Femur (tissue), 1 donor: ENCODE measurements at regions not wholly inside any gene's neighbourhood (a gene's known extent, or its start where the extent isn't known, plus 50 kb on each side); places are given as distances from the start of the nearest gene placed in this dataset.
A peak's percentile ranks its signal among the peaks of the same experiment; 100 is the strongest.

Source experiments
- DNase-seq: peaks from one replicate; pipeline ENCODE4 v3.0.0-alpha.2; 2017

DNA sequence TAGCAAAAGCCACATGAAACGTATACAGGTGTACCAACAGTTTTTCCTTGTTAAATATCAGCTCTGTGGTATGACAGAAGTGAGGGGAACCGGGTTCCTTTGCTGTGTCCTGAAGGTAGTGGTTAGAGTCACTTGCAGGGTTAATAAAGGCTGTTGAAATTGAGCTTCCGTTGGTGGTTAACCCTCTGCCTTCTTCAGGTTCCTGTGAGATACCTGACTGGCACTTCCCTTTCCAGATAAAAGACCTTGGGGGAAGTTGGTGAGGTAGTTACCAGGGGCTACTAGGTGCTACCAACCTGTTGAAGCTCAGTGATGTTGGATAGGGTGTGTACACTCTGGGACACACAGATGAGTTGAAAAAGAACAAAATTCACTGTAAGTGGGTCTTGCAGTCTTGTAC is 384.1 kb downstream of the GATA3 start:
- DNase-seq = no peak

DNA sequence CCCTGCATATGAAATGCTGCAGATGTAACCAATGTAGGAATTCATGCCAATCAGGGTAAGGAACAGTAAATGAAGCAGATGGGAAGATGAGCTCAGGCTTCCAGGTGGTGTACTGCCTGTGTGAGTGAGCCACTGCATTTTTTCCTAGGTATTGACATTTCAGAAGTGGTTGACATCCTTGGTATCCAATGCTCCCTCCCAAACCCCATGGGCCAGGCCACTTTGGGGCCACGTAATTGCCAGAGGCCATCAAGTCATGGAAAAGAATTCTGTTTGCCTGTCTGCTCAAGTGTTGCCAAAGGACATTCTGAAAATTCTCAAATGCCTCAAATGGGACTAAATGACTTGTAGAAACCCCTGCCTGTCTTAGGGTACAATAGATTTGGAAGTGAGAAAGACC is 384.6 kb downstream of the GATA3 start:
- DNase-seq = no peak

DNA sequence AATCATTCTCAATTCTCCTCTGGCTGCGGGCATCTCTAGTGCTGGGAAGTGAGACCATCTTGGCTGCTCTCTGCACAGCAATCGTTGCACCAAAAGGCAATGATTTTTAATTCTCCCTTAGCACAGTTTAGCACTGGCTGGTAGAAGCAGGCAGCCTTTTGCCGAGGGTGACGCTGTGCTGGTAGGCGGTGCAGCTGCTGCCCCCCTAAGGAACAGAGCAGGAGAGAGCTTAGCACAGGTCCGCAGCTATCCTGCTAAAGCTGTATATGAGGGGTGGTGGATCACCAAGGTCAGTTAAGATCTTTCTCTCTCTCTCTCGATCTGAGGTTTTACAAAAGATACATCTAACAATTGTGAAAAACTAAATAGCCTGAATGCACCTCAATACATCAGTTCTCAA is 390.1 kb downstream of the GATA3 start:
- DNase-seq = no peak

- DNase-seq = no peak
Measured at GRCh38 chr10:8445353-8445752, 390.9 kb downstream of the GATA3 start.

DNA sequence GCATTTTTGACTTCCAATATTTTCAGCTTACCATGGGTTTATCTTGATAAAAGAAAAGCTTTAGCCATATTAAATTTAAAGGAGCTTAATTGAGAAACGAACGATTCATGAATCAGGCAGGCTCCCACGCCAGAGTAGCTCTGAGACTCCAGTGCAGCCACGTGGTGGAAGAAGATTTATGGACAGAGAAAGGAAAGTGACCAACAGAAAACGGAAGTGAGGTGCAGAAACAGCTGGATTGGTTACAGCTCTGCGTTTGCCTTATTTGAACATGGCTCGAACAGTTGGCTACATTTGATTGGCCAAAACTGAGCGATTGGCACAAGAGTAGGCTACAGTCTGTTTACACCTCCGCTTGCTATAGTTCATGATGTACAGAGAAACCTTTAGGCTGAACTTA is 395.4 kb downstream of the GATA3 start:
- no peak for DNase-seq

GRCh38 chr10:8453587-8453986 is 399.1 kb downstream of the GATA3 start:
- peak; percentile 47 for DNase-seq

GRCh38 chr10:8454357-8454756 is 399.9 kb downstream of the GATA3 start:
- no peak for DNase-seq

DNA sequence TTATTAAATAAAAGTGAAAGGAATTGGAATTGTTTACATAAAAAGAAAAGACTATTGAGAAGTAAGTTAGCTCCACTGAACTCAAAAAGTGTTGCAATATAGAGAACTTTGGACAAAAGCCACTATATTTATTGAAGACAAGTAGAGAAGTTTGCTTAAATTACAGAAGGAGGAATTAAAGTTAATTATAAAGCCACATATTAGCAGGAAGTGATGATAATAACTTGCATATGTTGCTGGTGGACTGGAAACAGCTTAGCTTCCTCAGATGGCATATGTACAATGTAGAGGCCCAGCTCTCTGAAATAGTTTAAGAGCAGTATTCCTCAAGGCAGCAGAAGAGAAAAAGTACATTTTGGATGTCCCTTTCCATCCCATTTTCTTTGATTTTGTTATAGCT is 400.7 kb downstream of the GATA3 start:
- DNase-seq = no peak

DNA sequence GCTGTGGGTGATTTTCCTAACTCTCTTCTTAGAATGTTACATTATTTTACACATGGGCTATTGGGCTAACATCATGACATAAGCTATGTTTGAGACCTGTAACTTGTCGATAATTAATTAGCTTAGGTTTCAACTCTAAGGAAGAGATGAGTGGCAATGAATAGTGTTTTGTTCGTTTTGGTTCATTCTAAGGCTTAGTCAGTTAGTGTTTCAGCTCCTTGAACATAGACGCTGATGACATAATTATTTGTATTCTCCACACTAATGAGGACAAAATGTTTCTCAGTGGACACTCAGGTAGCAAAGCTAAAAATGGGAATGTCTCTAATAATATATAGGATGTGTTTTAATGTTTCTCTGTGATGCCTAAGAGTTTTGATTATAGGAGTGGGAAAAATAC is 401.9 kb downstream of the GATA3 start:
- DNase-seq = no peak

DNA sequence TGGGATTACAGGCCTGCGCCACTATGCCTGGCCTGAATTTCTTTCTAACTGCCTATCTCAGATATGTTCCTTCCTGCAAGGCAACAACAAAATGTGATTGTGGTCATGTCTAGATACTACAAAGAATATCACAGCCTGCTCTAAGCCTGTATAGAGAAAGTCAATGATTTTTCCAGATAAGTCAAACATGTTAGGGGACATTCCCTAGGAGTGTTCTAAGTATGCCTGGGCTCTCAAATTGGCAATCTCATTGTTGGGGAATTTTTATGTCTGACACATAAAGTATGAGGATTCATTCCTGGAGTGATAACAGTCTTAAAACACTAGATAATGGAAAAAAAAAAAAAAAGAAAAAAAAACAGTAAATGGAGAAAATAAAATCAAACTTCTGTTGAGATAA is 406.1 kb downstream of the GATA3 start:
- DNase-seq = no peak

DNA sequence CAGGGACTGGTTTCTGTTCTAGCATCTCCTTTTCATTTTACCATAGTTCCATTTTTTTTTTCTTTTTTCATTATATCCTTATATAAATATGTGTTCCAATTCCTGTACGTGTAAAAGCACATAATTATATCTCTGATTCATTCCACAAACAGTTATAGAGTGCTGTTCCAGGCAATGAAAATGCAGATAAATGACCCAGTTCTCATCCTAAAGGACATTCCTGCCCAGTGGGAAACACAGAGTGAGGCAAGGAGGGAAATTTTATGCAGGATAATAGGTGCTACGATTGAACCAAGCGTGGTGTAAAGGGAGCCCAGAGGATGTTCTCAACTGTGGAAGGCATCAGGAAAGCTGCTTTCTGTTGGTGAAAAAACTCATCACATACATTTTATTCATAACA is 408.1 kb downstream of the GATA3 start:
- no peak for DNase-seq

GRCh38 chr10:8463853-8464252 is 409.4 kb downstream of the GATA3 start:
- no peak for DNase-seq

- DNase-seq = no peak
Measured at GRCh38 chr10:8468477-8468876, 414.0 kb downstream of the GATA3 start.

- no peak for DNase-seq
Measured at GRCh38 chr10:8473205-8473604, 418.7 kb downstream of the GATA3 start.

DNA sequence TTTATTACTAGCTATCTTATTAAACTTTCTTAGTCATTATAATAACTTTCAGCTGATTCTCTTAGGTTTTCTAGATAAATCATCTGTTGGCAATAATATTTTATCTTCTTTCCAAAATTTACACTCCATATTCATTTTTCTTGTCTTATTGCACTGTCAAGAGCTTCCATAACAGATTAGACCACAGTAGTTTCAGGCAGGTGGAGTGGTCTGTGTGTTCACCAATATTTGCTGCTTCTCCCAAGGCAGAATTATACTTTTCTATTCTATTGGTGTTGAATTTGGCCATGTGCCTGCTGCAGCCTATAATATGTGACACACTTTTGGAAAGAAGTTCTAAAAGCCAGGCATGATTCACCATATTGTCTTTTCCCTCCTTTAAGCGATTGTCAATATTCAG is 422.8 kb downstream of the GATA3 start:
- no peak for DNase-seq

- DNase-seq = no peak
Measured at GRCh38 chr10:8481718-8482504, 427.4 kb downstream of the GATA3 start.

DNA sequence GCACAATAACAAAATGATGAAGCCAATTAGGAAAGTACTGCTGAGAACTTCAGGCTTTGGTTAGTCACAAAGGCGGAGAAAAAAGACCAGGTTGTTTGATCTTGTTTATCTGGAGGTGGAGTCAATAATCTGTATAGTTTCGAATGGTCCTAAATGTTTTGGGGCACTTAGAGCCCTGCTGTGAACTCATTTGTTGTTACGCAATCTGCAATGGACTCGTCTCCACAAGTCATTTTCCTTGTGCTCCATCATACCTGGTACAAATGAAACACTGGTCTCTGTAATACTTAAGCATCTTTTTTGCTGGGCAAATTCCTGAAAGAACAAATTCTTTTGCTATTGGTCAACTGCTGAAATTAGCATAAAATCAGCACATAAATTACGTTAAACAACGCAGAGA is 430.5 kb downstream of the GATA3 start:
- DNase-seq = no peak

DNA sequence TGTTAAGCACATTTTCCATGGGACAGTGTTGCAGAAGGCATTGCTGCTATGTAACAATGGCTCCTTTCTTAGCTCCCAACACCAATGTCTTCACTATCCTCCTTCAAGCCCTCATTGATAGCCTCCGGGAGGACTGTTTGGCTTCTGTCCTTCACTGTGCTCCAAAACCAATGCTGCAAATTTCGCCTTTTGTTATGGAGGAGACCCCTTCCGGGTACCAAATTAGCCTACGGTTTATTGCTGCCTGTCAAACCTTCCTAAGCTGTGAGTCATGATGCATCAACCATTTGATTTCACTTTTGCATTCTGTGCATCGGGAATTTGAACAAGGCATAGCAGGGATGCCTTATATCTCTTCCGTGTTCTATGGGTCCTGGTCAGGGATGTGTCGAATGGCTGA is 432.9 kb downstream of the GATA3 start:
- DNase-seq = no peak

DNA sequence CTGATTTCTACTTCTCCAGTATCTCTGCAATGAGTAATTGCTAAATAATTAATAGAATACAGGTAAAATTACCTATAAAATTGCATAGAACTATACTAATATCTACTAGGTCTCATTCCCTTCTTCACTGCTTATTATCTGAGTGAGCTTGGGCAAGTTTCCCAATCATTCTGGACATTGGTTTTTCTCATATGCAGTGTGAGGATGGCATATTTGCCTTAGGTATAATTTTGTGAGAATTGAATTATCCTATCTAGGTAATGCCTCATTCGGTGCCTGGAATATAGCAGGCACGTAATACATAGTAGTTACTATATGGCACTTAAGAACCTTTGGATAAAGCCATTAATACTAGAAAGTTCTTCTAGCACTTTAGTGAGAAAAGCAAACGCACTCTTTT is 434.7 kb downstream of the GATA3 start:
- no peak for DNase-seq

GRCh38 chr10:8489823-8490222 is 435.3 kb downstream of the GATA3 start:
- DNase-seq = no peak

- no peak for DNase-seq
Measured at GRCh38 chr10:8498290-8498689, 443.8 kb downstream of the GATA3 start.

- no peak for DNase-seq
Measured at GRCh38 chr10:8498881-8499280, 444.4 kb downstream of the GATA3 start.

DNA sequence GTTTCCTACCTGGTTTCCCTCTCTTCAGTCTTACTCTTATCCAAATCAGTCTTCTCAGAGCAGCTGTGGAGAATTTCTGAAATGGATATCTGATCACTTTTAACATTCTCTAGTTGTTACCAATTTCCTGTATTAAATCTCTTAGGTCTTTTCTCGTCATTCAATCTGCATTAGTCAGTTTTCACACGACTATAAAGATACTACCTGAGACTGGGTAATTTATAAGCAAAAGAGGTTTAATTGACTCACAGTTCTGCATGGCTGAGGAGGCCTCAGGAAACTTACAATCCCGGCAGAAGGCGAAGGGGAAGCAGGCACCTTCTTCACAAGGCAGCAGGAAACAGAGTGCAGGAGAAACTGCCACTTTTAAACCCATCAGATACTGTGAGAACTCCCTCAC is 444.8 kb downstream of the GATA3 start:
- no peak for DNase-seq

DNA sequence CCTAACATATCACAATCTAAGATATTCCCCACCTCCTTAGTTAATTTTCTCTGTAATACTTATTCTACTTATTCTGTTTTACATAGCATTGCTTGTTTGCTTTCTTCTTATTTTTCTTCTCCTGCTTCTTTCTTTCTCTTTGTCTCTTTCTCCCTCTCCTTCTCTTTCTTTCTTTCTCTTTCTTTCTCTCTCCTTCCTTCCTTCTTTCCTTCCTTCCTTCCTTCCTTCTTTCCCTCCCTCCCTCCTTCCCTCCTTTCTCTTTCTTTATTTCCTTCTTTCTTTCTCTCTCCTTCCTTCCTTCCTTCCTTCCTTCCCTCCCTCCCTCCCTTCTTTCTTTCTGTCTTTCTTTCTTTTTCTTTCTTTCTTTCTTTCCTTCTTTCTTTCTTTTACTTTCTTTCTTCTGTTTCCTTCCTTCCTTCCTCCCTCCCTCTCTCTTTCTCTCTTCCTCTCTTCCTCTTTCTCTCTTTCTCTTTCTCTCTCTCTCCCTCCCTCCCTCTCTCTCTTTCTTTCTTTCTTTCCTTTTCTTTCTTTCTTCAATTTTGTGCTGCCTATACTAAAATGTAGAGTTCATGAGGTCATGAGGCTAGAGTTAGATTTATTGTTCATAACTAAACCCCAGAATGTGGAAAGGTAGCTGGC is 445.4 kb downstream of the GATA3 start:
- DNase-seq = no peak

- no peak for DNase-seq
Measured at GRCh38 chr10:8502573-8502972, 448.1 kb downstream of the GATA3 start.
